IPS-11a (cell line): ENCODE measurements at regions not wholly inside any gene's neighbourhood (a gene's known extent, or its start where the extent isn't known, plus 50 kb on each side); places are given as distances from the start of the nearest gene placed in this dataset.
"Not testable (repeated sequence)": the region's sequence is repeated elsewhere in the genome, so short reads cannot be mapped to it uniquely, and the experiment has no call there.

Source experiments
- H3K4me3 ChIP-seq: one replicate; pipeline ENCODE4 v1.5.1; 2013; ENCODE audit warnings: low read depth, low read length, control low read depth

GRCh38 chr2:176991411-176991810, 221.2 kb upstream of the HNRNPA3 start:
- H3K4me3 ChIP-seq: no peak overlapping the region

GRCh38 chr2:176997074-176997791, 215.4 kb upstream of the HNRNPA3 start:
- no peak overlapping the region for H3K4me3 ChIP-seq

GRCh38 chr2:176997792-176998169, 214.8 kb upstream of the HNRNPA3 start:
- no peak overlapping the region for H3K4me3 ChIP-seq

- H3K4me3 ChIP-seq: no peak overlapping the region
Measured at GRCh38 chr2:176999301-176999700, 213.3 kb upstream of the HNRNPA3 start.

- H3K4me3 ChIP-seq: no peak overlapping the region
Measured at GRCh38 chr2:177000061-177000714, 212.4 kb upstream of the HNRNPA3 start.

GRCh38 chr2:177000715-177001072, 211.9 kb upstream of the HNRNPA3 start:
- H3K4me3 ChIP-seq: no peak overlapping the region

GRCh38 chr2:177001334-177001733, 211.3 kb upstream of the HNRNPA3 start:
- H3K4me3 ChIP-seq: no peak overlapping the region

GRCh38 chr2:177002983-177003382, 209.6 kb upstream of the HNRNPA3 start:
- H3K4me3 ChIP-seq: no peak overlapping the region

- not testable (repeated sequence) for H3K4me3 ChIP-seq
Measured at GRCh38 chr2:177007726-177008125, 204.9 kb upstream of the HNRNPA3 start.

GRCh38 chr2:177008662-177009061, 203.9 kb upstream of the HNRNPA3 start:
- not testable (repeated sequence) for H3K4me3 ChIP-seq

GRCh38 chr2:177010146-177010545, 202.4 kb upstream of the HNRNPA3 start:
- H3K4me3 ChIP-seq: no peak overlapping the region

GRCh38 chr2:177010861-177011260, 201.7 kb upstream of the HNRNPA3 start:
- H3K4me3 ChIP-seq: no peak overlapping the region

- H3K4me3 ChIP-seq: no peak overlapping the region
Measured at GRCh38 chr2:177014946-177015345, 197.6 kb upstream of the HNRNPA3 start.

GRCh38 chr2:177015356-177015923, 197.2 kb upstream of the HNRNPA3 start:
- no peak overlapping the region for H3K4me3 ChIP-seq

- H3K4me3 ChIP-seq: no peak overlapping the region
Measured at GRCh38 chr2:177020524-177021119, 192.0 kb upstream of the HNRNPA3 start.

- H3K4me3 ChIP-seq: no peak overlapping the region
Measured at GRCh38 chr2:177021706-177022343, 190.8 kb upstream of the HNRNPA3 start.

- H3K4me3 ChIP-seq: no peak overlapping the region
Measured at GRCh38 chr2:177024765-177025164, 187.8 kb upstream of the HNRNPA3 start.

- no peak overlapping the region for H3K4me3 ChIP-seq
Measured at GRCh38 chr2:177026253-177026652, 186.3 kb upstream of the HNRNPA3 start.

- no peak overlapping the region for H3K4me3 ChIP-seq
Measured at GRCh38 chr2:177026956-177027355, 185.6 kb upstream of the HNRNPA3 start.

GRCh38 chr2:177028296-177028695, 184.3 kb upstream of the HNRNPA3 start:
- no peak overlapping the region for H3K4me3 ChIP-seq

GRCh38 chr2:177029075-177029474, 183.5 kb upstream of the HNRNPA3 start:
- H3K4me3 ChIP-seq: no peak overlapping the region

- no peak overlapping the region for H3K4me3 ChIP-seq
Measured at GRCh38 chr2:177029501-177029900, 183.1 kb upstream of the HNRNPA3 start.
